ENCODE measurements at regions not wholly inside any gene's neighbourhood (a gene's known extent, or its start where the extent isn't known, plus 50 kb on each side); places are given as distances from the start of the nearest gene placed in this dataset.

GRCh38 chr10:21180604-21181003 is 283.5 kb upstream of the NEBL start (continued):
- TF ChIP-seq CHD7 (IDR thresholded peaks at IDR 0.05; ENCODE audit: insufficient replicate concordance, low read length) = no peak
